ENCODE measurements at regions not wholly inside any gene's neighbourhood (a gene's known extent, or its start where the extent isn't known, plus 50 kb on each side); places are given as distances from the start of the nearest gene placed in this dataset.

GRCh38 chr3:117541721-117542120 is 832.1 kb downstream of the TUSC7 start:
- Histone ChIP-seq H3K4me3 (ENCODE audit: low read depth in 1 of 5, low read length in 5 of 5) (no peak overlapping the region), H3K9ac (ENCODE audit: low read length in 5 of 5) (no peak overlapping the region), H3K36me3 (ENCODE audit: control insufficient read depth in 5 of 5, insufficient read depth in 5 of 5, low read length in 5 of 5) (no peaks in the 10 kb centered on the region), H3K27ac (ENCODE audit: low read depth, low read length) (no peak overlapping the region), H3K9me3 (ENCODE audit: control insufficient read depth in 5 of 5, low read length in 5 of 5) (no peaks in the 10 kb centered on the region), H3K27me3 (ENCODE audit: control insufficient read depth in 5 of 5, insufficient read depth in 4 of 5, low read length in 5 of 5) (no peaks in the 10 kb centered on the region), H3K4me1 (ENCODE audit: control insufficient read depth in 5 of 5, insufficient read depth in 5 of 5, low read length in 5 of 5) (no peaks in the 10 kb centered on the region)

DNA sequence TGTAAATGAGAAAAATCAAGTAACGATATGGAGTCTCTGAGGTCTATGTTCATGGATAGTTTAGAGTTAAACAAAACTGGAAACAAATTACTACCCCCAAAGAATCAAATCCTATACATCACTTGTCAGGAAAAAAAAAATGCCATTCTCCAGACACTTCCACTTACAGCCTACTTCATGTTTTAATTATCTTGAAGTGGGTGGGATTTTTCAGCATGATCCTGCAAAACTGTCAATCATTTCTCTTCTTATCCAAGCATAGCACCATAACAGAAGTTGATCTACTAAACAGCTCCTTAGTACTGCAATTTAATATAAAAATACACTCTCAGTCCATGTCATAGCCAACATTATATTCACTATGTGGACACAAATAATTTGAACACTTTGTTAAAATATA is 833.9 kb downstream of the TUSC7 start:
- Histone ChIP-seq H3K27ac (ENCODE audit: low read depth, low read length) (no peak overlapping the region), H3K4me3 (ENCODE audit: low read depth in 1 of 5, low read length in 5 of 5) (no peak overlapping the region), H3K9me3 (ENCODE audit: control insufficient read depth in 5 of 5, low read length in 5 of 5) (no peaks in the 10 kb centered on the region)

GRCh38 chr3:117545484-117545883 is 835.9 kb downstream of the TUSC7 start:
- H3K27ac ChIP-seq (ENCODE audit: low read depth, low read length) = no peak overlapping the region
- no peaks in the 10 kb centered on the region for H3K36me3 ChIP-seq (ENCODE audit: control insufficient read depth in 5 of 5, insufficient read depth in 5 of 5, low read length in 5 of 5)
- H3K4me1 ChIP-seq (ENCODE audit: control insufficient read depth in 5 of 5, insufficient read depth in 5 of 5, low read length in 5 of 5) = no peaks in the 10 kb centered on the region
- H3K9me3 ChIP-seq (ENCODE audit: control insufficient read depth in 5 of 5, low read length in 5 of 5) = no peaks in the 10 kb centered on the region
- no peak overlapping the region for H3K9ac ChIP-seq (ENCODE audit: low read length in 5 of 5)
- no peaks in the 10 kb centered on the region for H3K27me3 ChIP-seq (ENCODE audit: control insufficient read depth in 5 of 5, insufficient read depth in 4 of 5, low read length in 5 of 5)
- H3K4me3 ChIP-seq (ENCODE audit: low read depth in 1 of 5, low read length in 5 of 5) = no peak overlapping the region

More for the DNA sequence above, 833.9 kb downstream of the TUSC7 start:
- Histone ChIP-seq H3K9ac (ENCODE audit: low read length in 5 of 5) (no peak overlapping the region), H3K4me1 (ENCODE audit: control insufficient read depth in 5 of 5, insufficient read depth in 5 of 5, low read length in 5 of 5) (no peaks in the 10 kb centered on the region), H3K36me3 (ENCODE audit: control insufficient read depth in 5 of 5, insufficient read depth in 5 of 5, low read length in 5 of 5) (no peaks in the 10 kb centered on the region), H3K27me3 (ENCODE audit: control insufficient read depth in 5 of 5, insufficient read depth in 4 of 5, low read length in 5 of 5) (no peaks in the 10 kb centered on the region)

DNA sequence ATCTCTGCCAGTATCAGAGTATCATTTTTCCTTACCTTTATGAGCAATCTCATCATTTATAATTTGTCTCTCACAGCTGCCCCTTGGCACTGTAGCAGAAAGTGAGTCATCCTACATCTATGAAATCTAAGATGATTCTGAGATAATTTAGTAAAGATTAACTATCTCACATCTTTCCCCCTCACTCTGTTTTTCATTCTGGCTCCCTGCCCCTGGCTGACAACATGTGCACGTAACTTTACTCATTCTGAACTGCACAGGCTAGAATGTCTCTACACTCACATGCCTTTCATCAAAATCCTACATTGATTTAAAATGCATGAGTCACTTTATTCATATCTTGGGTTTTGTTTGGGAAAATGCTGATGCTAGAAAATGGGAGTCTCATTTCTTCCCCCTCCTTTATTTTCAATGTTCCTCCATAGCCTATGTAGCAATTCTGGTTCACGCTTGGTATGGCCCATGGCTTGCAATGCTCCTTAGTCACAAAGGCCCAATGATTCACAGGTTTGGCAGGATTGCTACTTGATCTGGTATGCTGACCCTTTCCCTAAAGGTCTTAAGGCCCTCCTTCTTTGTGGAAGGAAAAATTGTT is 838.5 kb downstream of the TUSC7 start:
- no peak overlapping the region for H3K9ac ChIP-seq (ENCODE audit: low read length in 5 of 5)
- H3K4me3 ChIP-seq (ENCODE audit: low read depth in 1 of 5, low read length in 5 of 5) = no peak overlapping the region
- H3K36me3 ChIP-seq (ENCODE audit: control insufficient read depth in 5 of 5, insufficient read depth in 5 of 5, low read length in 5 of 5) = no peaks in the 10 kb centered on the region
- no peak overlapping the region for H3K27ac ChIP-seq (ENCODE audit: low read depth, low read length)
- no peaks in the 10 kb centered on the region for H3K27me3 ChIP-seq (ENCODE audit: control insufficient read depth in 5 of 5, insufficient read depth in 4 of 5, low read length in 5 of 5)
- H3K9me3 ChIP-seq (ENCODE audit: control insufficient read depth in 5 of 5, low read length in 5 of 5) = no peaks in the 10 kb centered on the region
- H3K4me1 ChIP-seq (ENCODE audit: control insufficient read depth in 5 of 5, insufficient read depth in 5 of 5, low read length in 5 of 5) = no peaks in the 10 kb centered on the region

GRCh38 chr3:117548600-117548999 is 839.0 kb downstream of the TUSC7 start:
- Histone ChIP-seq H3K4me1 (ENCODE audit: control insufficient read depth in 5 of 5, insufficient read depth in 5 of 5, low read length in 5 of 5) (no peaks in the 10 kb centered on the region), H3K9ac (ENCODE audit: low read length in 5 of 5) (no peak overlapping the region)

GRCh38 chr3:117549716-117550115 is 840.1 kb downstream of the TUSC7 start:
- Histone ChIP-seq H3K4me3 (ENCODE audit: low read depth in 1 of 5, low read length in 5 of 5) (no peak overlapping the region), H3K27me3 (ENCODE audit: control insufficient read depth in 5 of 5, insufficient read depth in 4 of 5, low read length in 5 of 5) (no peaks in the 10 kb centered on the region), H3K9me3 (ENCODE audit: control insufficient read depth in 5 of 5, low read length in 5 of 5) (no peaks in the 10 kb centered on the region), H3K9ac (ENCODE audit: low read length in 5 of 5) (no peak overlapping the region), H3K36me3 (ENCODE audit: control insufficient read depth in 5 of 5, insufficient read depth in 5 of 5, low read length in 5 of 5) (no peaks in the 10 kb centered on the region), H3K4me1 (ENCODE audit: control insufficient read depth in 5 of 5, insufficient read depth in 5 of 5, low read length in 5 of 5) (no peaks in the 10 kb centered on the region), H3K27ac (ENCODE audit: low read depth, low read length) (no peak overlapping the region)

More at GRCh38 chr3:117548600-117548999, 839.0 kb downstream of the TUSC7 start:
- Histone ChIP-seq H3K4me3 (ENCODE audit: low read depth in 1 of 5, low read length in 5 of 5) (no peak overlapping the region), H3K36me3 (ENCODE audit: control insufficient read depth in 5 of 5, insufficient read depth in 5 of 5, low read length in 5 of 5) (no peaks in the 10 kb centered on the region), H3K9me3 (ENCODE audit: control insufficient read depth in 5 of 5, low read length in 5 of 5) (no peaks in the 10 kb centered on the region), H3K27me3 (ENCODE audit: control insufficient read depth in 5 of 5, insufficient read depth in 4 of 5, low read length in 5 of 5) (no peaks in the 10 kb centered on the region), H3K27ac (ENCODE audit: low read depth, low read length) (no peak overlapping the region)

- no peaks in the 10 kb centered on the region for H3K27me3 ChIP-seq (ENCODE audit: control insufficient read depth in 5 of 5, insufficient read depth in 4 of 5, low read length in 5 of 5)
- H3K27ac ChIP-seq (ENCODE audit: low read depth, low read length) = no peak overlapping the region
- H3K36me3 ChIP-seq (ENCODE audit: control insufficient read depth in 5 of 5, insufficient read depth in 5 of 5, low read length in 5 of 5) = no peaks in the 10 kb centered on the region
- no peaks in the 10 kb centered on the region for H3K9me3 ChIP-seq (ENCODE audit: control insufficient read depth in 5 of 5, low read length in 5 of 5)
- no peak overlapping the region for H3K9ac ChIP-seq (ENCODE audit: low read length in 5 of 5)
- H3K4me1 ChIP-seq (ENCODE audit: control insufficient read depth in 5 of 5, insufficient read depth in 5 of 5, low read length in 5 of 5) = no peaks in the 10 kb centered on the region
- H3K4me3 ChIP-seq (ENCODE audit: low read depth in 1 of 5, low read length in 5 of 5) = no peak overlapping the region
Observed at GRCh38 chr3:117550766-117551165, 841.2 kb downstream of the TUSC7 start.

DNA sequence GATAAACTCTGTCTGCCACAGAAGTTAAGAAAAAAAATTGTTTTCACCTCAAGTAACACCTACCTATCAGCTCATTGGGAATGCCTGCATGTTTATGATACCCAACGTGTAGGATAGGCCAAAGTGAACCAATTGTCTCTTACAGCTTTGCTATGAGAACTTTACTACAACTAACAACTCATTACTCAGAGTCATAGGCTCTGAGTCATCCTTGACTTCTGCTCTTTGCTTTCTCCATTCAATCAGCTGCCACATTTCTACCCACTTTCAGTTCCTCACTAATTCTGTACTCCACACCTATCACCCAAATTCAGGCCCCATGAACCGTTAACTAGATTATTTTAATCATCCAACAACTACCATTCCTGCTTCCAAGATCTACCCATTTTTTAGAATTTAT is 843.9 kb downstream of the TUSC7 start:
- H3K27ac ChIP-seq (ENCODE audit: low read depth, low read length) = no peak overlapping the region

GRCh38 chr3:117556646-117557407 is 847.2 kb downstream of the TUSC7 start:
- Histone ChIP-seq H3K4me1 (ENCODE audit: control insufficient read depth in 5 of 5, insufficient read depth in 5 of 5, low read length in 5 of 5) (no peaks in the 10 kb centered on the region), H3K9me3 (ENCODE audit: control insufficient read depth in 5 of 5, low read length in 5 of 5) (no peaks in the 10 kb centered on the region), H3K36me3 (ENCODE audit: control insufficient read depth in 5 of 5, insufficient read depth in 5 of 5, low read length in 5 of 5) (no peaks in the 10 kb centered on the region), H3K27ac (ENCODE audit: low read depth, low read length) (no peak overlapping the region), H3K9ac (ENCODE audit: low read length in 5 of 5) (no peak overlapping the region), H3K27me3 (ENCODE audit: control insufficient read depth in 5 of 5, insufficient read depth in 4 of 5, low read length in 5 of 5) (no peaks in the 10 kb centered on the region), H3K4me3 (ENCODE audit: low read depth in 1 of 5, low read length in 5 of 5) (no peak overlapping the region)

More for the DNA sequence above, 843.9 kb downstream of the TUSC7 start:
- Histone ChIP-seq H3K27me3 (ENCODE audit: control insufficient read depth in 5 of 5, insufficient read depth in 4 of 5, low read length in 5 of 5) (no peaks in the 10 kb centered on the region), H3K9ac (ENCODE audit: low read length in 5 of 5) (no peak overlapping the region), H3K9me3 (ENCODE audit: control insufficient read depth in 5 of 5, low read length in 5 of 5) (no peaks in the 10 kb centered on the region), H3K4me3 (ENCODE audit: low read depth in 1 of 5, low read length in 5 of 5) (no peak overlapping the region), H3K36me3 (ENCODE audit: control insufficient read depth in 5 of 5, insufficient read depth in 5 of 5, low read length in 5 of 5) (no peaks in the 10 kb centered on the region), H3K4me1 (ENCODE audit: control insufficient read depth in 5 of 5, insufficient read depth in 5 of 5, low read length in 5 of 5) (no peaks in the 10 kb centered on the region)

DNA sequence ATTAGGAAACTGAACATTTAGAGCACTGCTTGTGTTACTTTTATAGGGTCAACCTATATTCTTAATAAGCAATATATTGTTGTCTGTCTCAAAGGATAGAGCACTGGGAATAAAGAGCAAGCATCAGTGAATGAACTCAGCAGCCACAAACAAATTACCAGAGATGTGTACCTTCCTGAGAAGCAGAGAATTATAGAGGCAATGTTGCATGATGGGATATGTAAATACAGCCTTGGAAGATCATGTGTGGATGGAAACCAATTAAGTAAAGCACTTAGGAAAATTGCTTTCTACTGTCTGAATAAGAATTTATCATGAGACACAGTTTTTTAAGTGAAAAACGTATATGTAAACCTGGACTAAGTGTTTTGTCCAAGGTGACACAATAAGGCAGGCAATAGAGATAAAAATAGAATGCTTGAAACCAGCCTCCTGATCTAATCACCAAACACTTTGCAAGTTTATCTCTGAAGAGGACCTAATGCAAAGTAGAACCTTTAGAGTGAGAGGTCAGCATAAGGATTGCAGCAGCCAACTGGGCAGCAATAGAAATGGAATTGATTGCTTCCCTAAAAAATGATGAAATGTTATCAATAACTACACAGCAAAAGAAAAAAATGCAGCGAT is 848.0 kb downstream of the TUSC7 start:
- Histone ChIP-seq H3K36me3 (ENCODE audit: control insufficient read depth in 5 of 5, insufficient read depth in 5 of 5, low read length in 5 of 5) (no peaks in the 10 kb centered on the region), H3K9me3 (ENCODE audit: control insufficient read depth in 5 of 5, low read length in 5 of 5) (no peaks in the 10 kb centered on the region), H3K27ac (ENCODE audit: low read depth, low read length) (no peak overlapping the region), H3K4me3 (ENCODE audit: low read depth in 1 of 5, low read length in 5 of 5) (no peak overlapping the region), H3K4me1 (ENCODE audit: control insufficient read depth in 5 of 5, insufficient read depth in 5 of 5, low read length in 5 of 5) (no peaks in the 10 kb centered on the region), H3K9ac (ENCODE audit: low read length in 5 of 5) (no peak overlapping the region), H3K27me3 (ENCODE audit: control insufficient read depth in 5 of 5, insufficient read depth in 4 of 5, low read length in 5 of 5) (no peaks in the 10 kb centered on the region)

All from subcutaneous abdominal adipose tissue (tissue), 5 donors.